IMR-90 (cell line): ENCODE measurements at regions not wholly inside any gene's neighbourhood (a gene's known extent, or its start where the extent isn't known, plus 50 kb on each side); places are given as distances from the start of the nearest gene placed in this dataset.

Experiments
- ATAC-seq: fragments of 200-7000 bp; cut with Tn5 transposase; 2 replicates; pipeline ENCODE4 v1.9.1; 2020; ENCODE audit warnings: low read depth, mild to moderate bottlenecking, moderate library complexity
- BruUV-seq: library from RNA; stranded (reverse); fragments of 400-500 nt; replicated peaks from 2 replicates; lab custom pipeline; 2021; lab: Mats Ljungman, UMichigan
- CTCF ChIA-PET: fragments of 300-600 bp; formaldehyde crosslinking; extraction: SDS; loops from one replicate; lab custom pipeline; 2021; ENCODE audit warnings: antibody characterized with exemption; lab: Yijun Ruan, JAX
- POLR2A ChIA-PET: fragments of 300-600 bp; sonication (Branson Sonifier 250); formaldehyde crosslinking; loops from one replicate; lab custom pipeline; 2022; ENCODE audit warnings: antibody characterized with exemption; ENCODE audit not compliant: unreplicated experiment; lab: Charles Lee
- DNase-seq: peaks from one replicate; pipeline ENCODE4 v3.0.0; 2013
- H2AFZ ChIP-seq: replicated peaks from 2 replicates; pipeline ENCODE3; 2013; ENCODE audit warnings: low read length, mild to moderate bottlenecking; ENCODE audit not compliant: poor library complexity
- H2AK5ac ChIP-seq: 2 replicates; pipeline ENCODE4 v1.6.1; 2013; ENCODE audit warnings: low read depth, low read length, inconsistent platforms
- H2AK9ac ChIP-seq: replicated peaks from 2 replicates; pipeline ENCODE3; 2013; ENCODE audit warnings: mild to moderate bottlenecking, low read depth, low read length, moderate library complexity; ENCODE audit not compliant: poor library complexity
- H2BK120ac ChIP-seq: 2 replicates; pipeline ENCODE4 v1.6.1; 2013; ENCODE audit warnings: low read depth, low read length, inconsistent platforms
- H2BK15ac ChIP-seq: 3 replicates; pipeline ENCODE4 v1.6.1; 2013; ENCODE audit warnings: low read depth, low read length, inconsistent platforms
- H2BK20ac ChIP-seq: 2 replicates; pipeline ENCODE4 v1.6.1; 2013; ENCODE audit warnings: low read depth, mild to moderate bottlenecking, inconsistent platforms, low read length, moderate library complexity
- H2BK5ac ChIP-seq: 2 replicates; pipeline ENCODE4 v1.6.1; 2013; ENCODE audit warnings: mild to moderate bottlenecking, low read depth, low read length, inconsistent platforms; ENCODE audit not compliant: poor library complexity, severe bottlenecking
- H3K14ac ChIP-seq: replicated peaks from 2 replicates; pipeline ENCODE4 v1.6.1; 2013; ENCODE audit warnings: low read depth, low read length, inconsistent platforms
- H3K18ac ChIP-seq: 2 replicates; pipeline ENCODE4 v1.6.1; 2013; ENCODE audit warnings: low read depth, low read length, control low read depth
- H3K23ac ChIP-seq: 2 replicates; pipeline ENCODE4 v1.6.1; 2013; ENCODE audit warnings: low read depth, low read length, inconsistent platforms
- H3K27ac ChIP-seq: 2 replicates; pipeline ENCODE4 v1.5.1; 2013; ENCODE audit warnings: mild to moderate bottlenecking, control low read depth, low read length; ENCODE audit not compliant: insufficient read depth
- H3K27me3 ChIP-seq: 2 replicates; pipeline ENCODE4 v1.6.1; 2013; ENCODE audit warnings: low read length; ENCODE audit not compliant: control insufficient read depth, insufficient read depth
- H3K36me3 ChIP-seq: 2 replicates; pipeline ENCODE4 v1.6.1; 2013; ENCODE audit warnings: low read length, mixed read lengths; ENCODE audit not compliant: control insufficient read depth, insufficient read depth
- H3K4ac ChIP-seq: 2 replicates; pipeline ENCODE4 v1.6.1; 2013; ENCODE audit warnings: low read depth, low read length, inconsistent platforms
- H3K4me1 ChIP-seq: 2 replicates; pipeline ENCODE4 v1.6.1; 2013; ENCODE audit warnings: low read length, mixed read lengths; ENCODE audit not compliant: control insufficient read depth, insufficient read depth
- H3K4me2 ChIP-seq: 2 replicates; pipeline ENCODE4 v1.6.1; 2013; ENCODE audit warnings: low read depth, mild to moderate bottlenecking, control low read depth, low read length, moderate library complexity
- H3K4me3 ChIP-seq: 2 replicates; pipeline ENCODE4 v1.5.1; 2013; ENCODE audit warnings: low read depth, mild to moderate bottlenecking, control low read depth, low read length, moderate library complexity; ENCODE audit not compliant: insufficient read depth
- H3K56ac ChIP-seq: 2 replicates; pipeline ENCODE4 v1.6.1; 2013; ENCODE audit warnings: low read length, inconsistent platforms; ENCODE audit not compliant: insufficient read depth; ENCODE audit errors: extremely low read depth
- H3K79me1 ChIP-seq, 2 experiments: 2 replicates each; pipeline ENCODE4 v1.6.1; 2013; ENCODE audit warnings: low read length in 2 of 2, inconsistent platforms in 1 of 2, low read depth in 1 of 2
- H3K9ac ChIP-seq: 2 replicates; pipeline ENCODE4 v1.6.1; 2013; ENCODE audit warnings: low read depth, low read length, control low read depth
- H3K9me1 ChIP-seq: 2 replicates; pipeline ENCODE4 v1.6.1; 2013; ENCODE audit warnings: low read length, inconsistent platforms; ENCODE audit not compliant: insufficient read depth
- H3K9me3 ChIP-seq: 2 replicates; pipeline ENCODE4 v1.6.1; 2013; ENCODE audit warnings: low read length; ENCODE audit not compliant: control insufficient read depth, insufficient read depth
- H4K20me1 ChIP-seq: 2 replicates; pipeline ENCODE4 v1.6.1; 2013; ENCODE audit warnings: low read length, inconsistent platforms; ENCODE audit not compliant: insufficient read depth
- H4K5ac ChIP-seq: 2 replicates; pipeline ENCODE4 v1.6.1; 2013; ENCODE audit warnings: mild to moderate bottlenecking, low read depth, low read length, control low read depth
- H4K8ac ChIP-seq, 2 experiments: 2 replicates each; pipeline ENCODE4 v1.6.1; 2013; ENCODE audit warnings: low read depth in 2 of 2, low read length in 2 of 2, control low read depth in 1 of 2, inconsistent platforms in 1 of 2
- H4K91ac ChIP-seq: 2 replicates; pipeline ENCODE4 v1.6.1; 2013; ENCODE audit warnings: low read depth, low read length, inconsistent platforms; ENCODE audit not compliant: insufficient read depth
- CEBPB ChIP-seq: IDR thresholded peaks from 2 replicates; pipeline ENCODE4 v1.6.1; 2012; ENCODE audit warnings: low read depth, low read length, improper control_type of control experiment
- CHD1 ChIP-seq: IDR thresholded peaks from 2 replicates; pipeline ENCODE4 v1.6.1; 2012; ENCODE audit warnings: low read depth, low read length, improper control_type of control experiment
- FOS ChIP-seq: fragments of 150-350 bp; IDR thresholded peaks from 2 replicates; pipeline ENCODE4 v1.6.1; 2016; ENCODE audit warnings: low read depth, low read length
- MAZ ChIP-seq: IDR thresholded peaks from 2 replicates; pipeline ENCODE4 v1.6.1; 2012; ENCODE audit warnings: low read depth, mild to moderate bottlenecking, low read length, improper control_type of control experiment, moderate library complexity, borderline replicate concordance
- MXI1 ChIP-seq: IDR thresholded peaks from 2 replicates; pipeline ENCODE4 v1.6.1; 2012; ENCODE audit warnings: low read depth, mild to moderate bottlenecking, low read length, moderate library complexity, borderline replicate concordance
- NFE2L2 ChIP-seq: fragments of 150-350 bp; IDR thresholded peaks from 2 replicates; pipeline ENCODE4 v1.6.1; 2016; ENCODE audit warnings: low read depth, mild to moderate bottlenecking, low read length
- POLR2A ChIP-seq: IDR thresholded peaks from 2 replicates; pipeline ENCODE4 v1.6.1; 2012; ENCODE audit warnings: mild to moderate bottlenecking, low read depth, low read length
- RAD21 ChIP-seq: IDR thresholded peaks from 2 replicates; pipeline ENCODE4 v1.6.1; 2012; ENCODE audit warnings: low read length, improper control_type of control experiment
- RCOR1 ChIP-seq: IDR thresholded peaks from 2 replicates; pipeline ENCODE4 v1.6.1; 2012; ENCODE audit warnings: mild to moderate bottlenecking, low read length, improper control_type of control experiment; ENCODE audit not compliant: insufficient replicate concordance
- RFX5 ChIP-seq: IDR thresholded peaks from 2 replicates; pipeline ENCODE4 v1.8.0; 2012; ENCODE audit warnings: low read depth, mild to moderate bottlenecking, low read length, moderate library complexity
- SMC3 ChIP-seq: fragments of 150-350 bp; IDR thresholded peaks from 2 replicates; pipeline ENCODE4 v1.6.1; 2016; ENCODE audit warnings: low read depth, mild to moderate bottlenecking, antibody characterized with exemption, low read length, moderate library complexity
- WGBS, 2 experiments: methylation state at CpG; one replicate each; pipeline versions ENCODE4 v1.1.5 to v1.1.7; 2013; ENCODE audit warnings: missing lambda C conversion rate in 2 of 2; ENCODE audit not compliant: insufficient read length in 1 of 2; ENCODE audit errors: extremely low coverage in 2 of 2; 5-methylcytosine and 5-hydroxymethylcytosine counted together
- dilution Hi-C: fragments of 300-500 bp; cut with HindIII; formaldehyde crosslinking; loops from one replicate; pipeline ENCODE4 v1.14.3; 2018; ENCODE audit warnings: low sequenced_read_pairs; ENCODE audit not compliant: unreplicated experiment
- in situ Hi-C: fragments of 300-500 bp; cut with MboI; formaldehyde crosslinking; loops from 3 replicates; pipeline ENCODE4 v1.14.3; 2019; ENCODE audit warnings: low sequenced_read_pairs, inconsistent platforms, mixed read lengths
- intact Hi-C: fragments of 100-400 bp; cut with micrococcal nuclease; formaldehyde crosslinking; loops from 2 replicates; pipeline ENCODE4 v1.10.0; 2022
- TF ChIP-seq, protein P1 (sequence below): conservative IDR thresholded peaks from 2 replicates; pipeline ENCODE4 v1.5.1; 2012; ENCODE audit warnings: mild to moderate bottlenecking, low read depth, low read length, improper control_type of control experiment
- TF ChIP-seq, protein P2 (sequence below): fragments of 150-350 bp; IDR thresholded peaks from 2 replicates; pipeline ENCODE4 v1.6.1; 2016; ENCODE audit warnings: low read depth, mild to moderate bottlenecking, low read length, moderate library complexity, borderline replicate concordance

DNA sequence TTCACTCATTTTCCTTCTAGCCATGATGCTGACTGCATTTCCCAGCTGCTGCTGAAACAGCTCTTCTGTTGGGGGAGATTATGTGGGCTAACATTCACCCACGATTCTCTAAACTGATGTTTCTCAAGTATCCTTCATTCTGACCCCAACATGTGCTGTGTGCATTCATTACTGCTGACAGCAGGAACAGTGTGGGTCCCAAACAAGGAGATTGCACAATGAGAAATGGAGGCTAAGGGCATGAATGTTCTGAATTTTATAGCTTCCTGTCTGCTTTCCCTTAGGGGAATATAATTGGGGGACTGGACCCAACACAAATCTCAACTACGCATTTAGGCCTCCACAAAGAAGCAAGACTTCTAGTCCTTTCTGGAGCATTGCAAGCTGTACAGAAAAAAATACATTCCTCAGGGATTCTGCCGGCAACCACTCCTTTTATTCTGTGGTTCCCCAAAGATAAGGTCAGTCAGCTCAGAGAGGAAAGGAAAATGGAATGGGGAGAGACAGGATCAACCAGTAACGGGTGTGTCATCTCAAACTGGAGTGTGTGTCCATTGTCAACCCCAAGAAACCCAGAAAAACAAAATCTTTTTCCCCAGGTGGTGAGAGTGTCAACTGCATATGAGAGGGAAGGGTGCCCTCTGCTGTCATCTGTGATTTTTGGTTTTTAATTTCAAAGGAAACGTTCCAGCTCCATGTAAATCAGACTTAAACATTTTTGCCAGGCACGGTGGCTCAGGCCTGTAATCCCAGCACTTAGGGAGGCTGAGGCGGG is 81.5 kb upstream of the EGFL6 start:
- Histone ChIP-seq H4K20me1 (no peaks in the 10 kb centered on the region), H3K9ac (peak overlapping the region; percentile 63), H3K36me3 (no peaks in the 10 kb centered on the region), H2BK120ac (peak overlapping the region; percentile 99), H3K9me3 (no peaks in the 10 kb centered on the region), H3K9me1 (no peaks in the 10 kb centered on the region), H3K4me2 (peak overlapping the region; percentile 1; the same call in 1 of the 2 replicates), H3K18ac (peak overlapping the region; percentile 99), H2AFZ (peak overlapping the region; percentile 77), H4K91ac (peak overlapping the region; percentile 98), H3K23ac (peak overlapping the region; percentile 85; the same call in 1 of the 2 replicates), H3K27ac (peak overlapping the region; percentile 97), H2BK20ac (peak overlapping the region; percentile 99), H2BK15ac (peak overlapping the region; percentile 82; the same call in 2 of the 3 replicates), H3K56ac (peak overlapping the region; percentile 83), H4K5ac (peak overlapping the region; percentile 51), H3K4me3 (no peak overlapping the region), H4K8ac (peak overlapping the region; percentile 74 to 97), H2AK5ac (peak overlapping the region; percentile 75), H3K14ac (peak overlapping the region; percentile 86), H3K4ac (peak overlapping the region; percentile 97), H3K27me3 (no peaks in the 10 kb centered on the region), H2AK9ac (peak overlapping the region; percentile 77), H2BK5ac (peak overlapping the region; percentile 99), H3K79me1 (no peaks in the 10 kb centered on the region), H3K4me1 (peaks cover 2% of the 10 kb centered on the region; the same call in 1 of the 2 replicates)
- no TSS peak for BruUV-seq
- intact Hi-C loops = loop anchor here (1.0 to 10.0 kb wide), 13 partner anchors 55 to 1953 kb away; no protein-coding TSS in a partner anchor
- POLR2A ChIA-PET = interaction anchor here (0.6 to 1.3 kb wide), 5 partner anchors 15 to 513 kb away, joined by 3 to 6 read pairs (median 3); partner anchors contain the start of gene TMSB4X
- DNase-seq (peak; percentile 88), ATAC-seq (peak; percentile 77)
- dilution Hi-C loops = no loop called here
- CTCF ChIA-PET = interaction anchor here (0.5 to 2.3 kb wide), 6 partner anchors 59 to 541 kb away, joined by 3 to 21 read pairs (median 4); no protein-coding TSS in a partner anchor
- no CpG with 5 or more reads among the region's 7 CpGs for WGBS, 2 experiments
- in situ Hi-C loops = loop anchor here (10.0 to 25.0 kb wide), 3 partner anchors 376 to 676 kb away; no protein-coding TSS in a partner anchor
- TF ChIP-seq RFX5 = no peak
- TF ChIP-seq CEBPB = peak; percentile 90
- TF ChIP-seq FOS = no peak
- no peak for TF ChIP-seq RCOR1
- TF ChIP-seq, protein P1, sequence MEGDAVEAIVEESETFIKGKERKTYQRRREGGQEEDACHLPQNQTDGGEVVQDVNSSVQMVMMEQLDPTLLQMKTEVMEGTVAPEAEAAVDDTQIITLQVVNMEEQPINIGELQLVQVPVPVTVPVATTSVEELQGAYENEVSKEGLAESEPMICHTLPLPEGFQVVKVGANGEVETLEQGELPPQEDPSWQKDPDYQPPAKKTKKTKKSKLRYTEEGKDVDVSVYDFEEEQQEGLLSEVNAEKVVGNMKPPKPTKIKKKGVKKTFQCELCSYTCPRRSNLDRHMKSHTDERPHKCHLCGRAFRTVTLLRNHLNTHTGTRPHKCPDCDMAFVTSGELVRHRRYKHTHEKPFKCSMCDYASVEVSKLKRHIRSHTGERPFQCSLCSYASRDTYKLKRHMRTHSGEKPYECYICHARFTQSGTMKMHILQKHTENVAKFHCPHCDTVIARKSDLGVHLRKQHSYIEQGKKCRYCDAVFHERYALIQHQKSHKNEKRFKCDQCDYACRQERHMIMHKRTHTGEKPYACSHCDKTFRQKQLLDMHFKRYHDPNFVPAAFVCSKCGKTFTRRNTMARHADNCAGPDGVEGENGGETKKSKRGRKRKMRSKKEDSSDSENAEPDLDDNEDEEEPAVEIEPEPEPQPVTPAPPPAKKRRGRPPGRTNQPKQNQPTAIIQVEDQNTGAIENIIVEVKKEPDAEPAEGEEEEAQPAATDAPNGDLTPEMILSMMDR = peak; percentile 77
- TF ChIP-seq NFE2L2 = no peak
- TF ChIP-seq POLR2A = no peak
- peak; percentile 86 for TF ChIP-seq RAD21
- no peak for TF ChIP-seq CHD1
- TF ChIP-seq MAZ = no peak
- TF ChIP-seq MXI1 = no peak
- TF ChIP-seq, protein P2, sequence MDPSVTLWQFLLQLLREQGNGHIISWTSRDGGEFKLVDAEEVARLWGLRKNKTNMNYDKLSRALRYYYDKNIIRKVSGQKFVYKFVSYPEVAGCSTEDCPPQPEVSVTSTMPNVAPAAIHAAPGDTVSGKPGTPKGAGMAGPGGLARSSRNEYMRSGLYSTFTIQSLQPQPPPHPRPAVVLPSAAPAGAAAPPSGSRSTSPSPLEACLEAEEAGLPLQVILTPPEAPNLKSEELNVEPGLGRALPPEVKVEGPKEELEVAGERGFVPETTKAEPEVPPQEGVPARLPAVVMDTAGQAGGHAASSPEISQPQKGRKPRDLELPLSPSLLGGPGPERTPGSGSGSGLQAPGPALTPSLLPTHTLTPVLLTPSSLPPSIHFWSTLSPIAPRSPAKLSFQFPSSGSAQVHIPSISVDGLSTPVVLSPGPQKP = no peak
- peak; percentile 88 for TF ChIP-seq SMC3
